GM12891 (cell line): ENCODE measurements at regions not wholly inside any gene's neighbourhood (a gene's known extent, or its start where the extent isn't known, plus 50 kb on each side); places are given as distances from the start of the nearest gene placed in this dataset.

Experiments used
- POLR2A ChIP-seq: IDR thresholded peaks from 2 replicates; pipeline ENCODE4 v1.6.1; 2011; ENCODE audit warnings: low read depth, low read length, control low read depth
- POLR2AphosphoS5 ChIP-seq: IDR thresholded peaks from 2 replicates; pipeline ENCODE4 v1.6.1; 2011; ENCODE audit warnings: low read depth, low read length, control low read depth

GRCh38 chr6:15781890-15782289 is 119.1 kb upstream of the DTNBP1 start:
- TF ChIP-seq POLR2AphosphoS5 (no peak), POLR2A (no peak)
